MM.1S (cell line): ENCODE measurements at regions not wholly inside any gene's neighbourhood (a gene's known extent, or its start where the extent isn't known, plus 50 kb on each side); places are given as distances from the start of the nearest gene placed in this dataset.

Source experiments
- CTCF ChIP-seq: fragments of 300-600 bp; sonication (generic); IDR thresholded peaks from 2 replicates; pipeline ENCODE4 v1.5.1; 2016; ENCODE audit warnings: antibody characterized with exemption, low read length, mixed read lengths
- EZH2 ChIP-seq: fragments of 300-600 bp; sonication (generic); optimal IDR thresholded peaks from 2 replicates; pipeline ENCODE3; 2017; ENCODE audit warnings: low read depth, mild to moderate bottlenecking, antibody characterized with exemption, low read length, mixed read lengths
- EZH2phosphoT487 ChIP-seq: fragments of 300-600 bp; sonication (generic); IDR thresholded peaks from 2 replicates; pipeline ENCODE4 v1.6.1; 2018; ENCODE audit warnings: antibody characterized with exemption, low read length

- TF ChIP-seq CTCF (no peak), EZH2 (no peak), EZH2phosphoT487 (no peak)
These were observed 125.8 kb upstream of the SLC44A3 start for GRCh38 chr1:94694226-94694915.
